Stimulated activated effector memory CD8-positive, alpha-beta T cell treated with anti-CD3 and anti-CD28 coated beads, Interleukin-12 subunit alpha, Interleukin-12 subunit beta, amount 100 ng/mL, for 72 hours (primary cell): ENCODE measurements at regions not wholly inside any gene's neighbourhood (a gene's known extent, or its start where the extent isn't known, plus 50 kb on each side); places are given as distances from the start of the nearest gene placed in this dataset.

Source experiments
- ATAC-seq: fragments of 150-1000 bp; cut with Tn5 transposase; 2 replicates; pipeline ENCODE4 v1.10.0; 2021
- DNase-seq, 2 donors: peaks; one replicate each; pipeline ENCODE4 v3.0.0; 2021 to 2022; ENCODE audit warnings: low spot score in 2 of 2
- H3K27ac Mint-ChIP-seq: one replicate; pipeline ENCODE4 v1.8.0; 2022; ENCODE audit warnings: mild to moderate bottlenecking, mixed read lengths
- H3K36me3 Mint-ChIP-seq: one replicate; pipeline ENCODE4 v1.8.0; 2022; ENCODE audit warnings: mild to moderate bottlenecking, mixed read lengths
- H3K4me1 Mint-ChIP-seq: one replicate; pipeline ENCODE4 v1.8.0; 2022; ENCODE audit warnings: mixed read lengths
- H3K4me3 Mint-ChIP-seq: one replicate; pipeline ENCODE4 v1.8.0; 2022; ENCODE audit warnings: mild to moderate bottlenecking, mixed read lengths
- H3K9me3 Mint-ChIP-seq: one replicate; pipeline ENCODE4 v1.8.0; 2022; ENCODE audit warnings: mixed read lengths

- no peak overlapping the region for H3K27ac Mint-ChIP-seq
- no peaks in the 10 kb centered on the region for H3K36me3 Mint-ChIP-seq
- no peaks in the 10 kb centered on the region for H3K9me3 Mint-ChIP-seq
- ATAC-seq (no peak), DNase-seq (peak in 1 of 2 donors; percentile 17)
- no peak overlapping the region for H3K4me3 Mint-ChIP-seq
- no peaks in the 10 kb centered on the region for H3K4me1 Mint-ChIP-seq
These were observed 221.0 kb downstream of the ESM1 start for GRCh38 chr5:54764102-54765090.

GRCh38 chr5:54761213-54761701, 224.1 kb downstream of the ESM1 start:
- Mint-ChIP-seq H3K4me3 (no peak overlapping the region), H3K36me3 (no peaks in the 10 kb centered on the region), H3K27ac (no peak overlapping the region), H3K4me1 (peaks cover 12% of the 10 kb centered on the region), H3K9me3 (no peaks in the 10 kb centered on the region)
- DNase-seq (peak in 1 of 2 donors; percentile 25), ATAC-seq (no peak)

GRCh38 chr5:54760182-54760935, 225.0 kb downstream of the ESM1 start:
- DNase-seq (peak in 1 of 2 donors; percentile 43), ATAC-seq (peak; percentile 58)
- no peaks in the 10 kb centered on the region for H3K36me3 Mint-ChIP-seq
- H3K4me1 Mint-ChIP-seq = peaks cover 20% of the 10 kb centered on the region
- H3K9me3 Mint-ChIP-seq = peaks cover 4% of the 10 kb centered on the region
- no peak overlapping the region for H3K4me3 Mint-ChIP-seq
- H3K27ac Mint-ChIP-seq = no peak overlapping the region

- DNase-seq (peak in 1 of 2 donors; percentile 10), ATAC-seq (no peak)
- Mint-ChIP-seq H3K27ac (no peak overlapping the region), H3K36me3 (no peaks in the 10 kb centered on the region), H3K4me1 (peaks cover 20% of the 10 kb centered on the region), H3K9me3 (peaks cover 4% of the 10 kb centered on the region), H3K4me3 (no peak overlapping the region)
These were observed 227.4 kb downstream of the ESM1 start for GRCh38 chr5:54758038-54758437.

- ATAC-seq = no peak
- Mint-ChIP-seq H3K9me3 (peaks cover 4% of the 10 kb centered on the region), H3K4me1 (peaks cover 20% of the 10 kb centered on the region), H3K4me3 (no peak overlapping the region), H3K27ac (no peak overlapping the region), H3K36me3 (no peaks in the 10 kb centered on the region)
- peak in 1 of 2 donors; percentile 4 for DNase-seq
These were observed 227.9 kb downstream of the ESM1 start for GRCh38 chr5:54757541-54757940.

GRCh38 chr5:54756796-54757402, 228.5 kb downstream of the ESM1 start:
- Mint-ChIP-seq H3K4me3 (no peak overlapping the region), H3K9me3 (peaks cover 4% of the 10 kb centered on the region), H3K27ac (peak overlapping the region; percentile 50), H3K36me3 (no peaks in the 10 kb centered on the region), H3K4me1 (peaks cover 20% of the 10 kb centered on the region)
- DNase-seq (peak in 1 of 2 donors; percentile 15), ATAC-seq (peak; percentile 21)

GRCh38 chr5:54756301-54756700, 229.1 kb downstream of the ESM1 start:
- DNase-seq = peak in 1 of 2 donors; percentile 40
- Mint-ChIP-seq H3K9me3 (peaks cover 4% of the 10 kb centered on the region), H3K4me1 (peaks cover 20% of the 10 kb centered on the region), H3K27ac (peak overlapping the region; percentile 50), H3K4me3 (no peak overlapping the region), H3K36me3 (no peaks in the 10 kb centered on the region)
- peak; percentile 19 for ATAC-seq

- DNase-seq = peak in 1 of 2 donors; percentile 37
These were observed 230.5 kb downstream of the ESM1 start for GRCh38 chr5:54754878-54755277.

GRCh38 chr5:54754420-54754819, 231.0 kb downstream of the ESM1 start:
- ATAC-seq = no peak
- H3K27ac Mint-ChIP-seq = no peak overlapping the region

More at GRCh38 chr5:54754878-54755277, 230.5 kb downstream of the ESM1 start:
- H3K4me1 Mint-ChIP-seq = peaks cover 20% of the 10 kb centered on the region
- no peak overlapping the region for H3K27ac Mint-ChIP-seq
- H3K9me3 Mint-ChIP-seq = peaks cover 4% of the 10 kb centered on the region
- no peak overlapping the region for H3K4me3 Mint-ChIP-seq
- H3K36me3 Mint-ChIP-seq = no peaks in the 10 kb centered on the region
- ATAC-seq = no peak

GRCh38 chr5:54753753-54754152, 231.6 kb downstream of the ESM1 start:
- Mint-ChIP-seq H3K4me3 (no peak overlapping the region), H3K9me3 (peaks cover 4% of the 10 kb centered on the region), H3K27ac (no peak overlapping the region), H3K4me1 (peaks cover 20% of the 10 kb centered on the region), H3K36me3 (no peaks in the 10 kb centered on the region)
- DNase-seq (no peak), ATAC-seq (no peak)

More at GRCh38 chr5:54754420-54754819, 231.0 kb downstream of the ESM1 start:
- Mint-ChIP-seq H3K4me3 (no peak overlapping the region), H3K9me3 (peaks cover 4% of the 10 kb centered on the region), H3K36me3 (no peaks in the 10 kb centered on the region), H3K4me1 (peaks cover 20% of the 10 kb centered on the region)
- no peak for DNase-seq

GRCh38 chr5:54753034-54753433, 232.4 kb downstream of the ESM1 start:
- ATAC-seq (peak; percentile 70), DNase-seq (no peak)
- no peaks in the 10 kb centered on the region for H3K36me3 Mint-ChIP-seq
- peaks cover 4% of the 10 kb centered on the region for H3K9me3 Mint-ChIP-seq
- H3K27ac Mint-ChIP-seq = no peak overlapping the region
- H3K4me3 Mint-ChIP-seq = no peak overlapping the region
- H3K4me1 Mint-ChIP-seq = peaks cover 20% of the 10 kb centered on the region

GRCh38 chr5:54748527-54748926, 231.0 kb downstream of the SNX18 start:
- Mint-ChIP-seq H3K27ac (no peak overlapping the region), H3K4me1 (peaks cover 25% of the 10 kb centered on the region), H3K36me3 (no peaks in the 10 kb centered on the region), H3K9me3 (no peaks in the 10 kb centered on the region), H3K4me3 (no peak overlapping the region)
- DNase-seq (peak in 1 of 2 donors; percentile 15), ATAC-seq (no peak)

- Mint-ChIP-seq H3K36me3 (no peaks in the 10 kb centered on the region), H3K9me3 (no peaks in the 10 kb centered on the region), H3K4me3 (no peak overlapping the region), H3K4me1 (peaks cover 32% of the 10 kb centered on the region), H3K27ac (no peak overlapping the region)
- peak in 1 of 2 donors; percentile 18 for DNase-seq
- no peak for ATAC-seq
These were observed 229.3 kb downstream of the SNX18 start for GRCh38 chr5:54746777-54747398.

- Mint-ChIP-seq H3K36me3 (no peaks in the 10 kb centered on the region), H3K27ac (peak overlapping the region; percentile 92), H3K4me3 (no peak overlapping the region), H3K4me1 (peaks cover 32% of the 10 kb centered on the region), H3K9me3 (no peaks in the 10 kb centered on the region)
- ATAC-seq = no peak
- DNase-seq = no peak
These were observed 228.8 kb downstream of the SNX18 start for GRCh38 chr5:54746346-54746745.
